ENCODE measurements at regions not wholly inside any gene's neighbourhood (a gene's known extent, or its start where the extent isn't known, plus 50 kb on each side); places are given as distances from the start of the nearest gene placed in this dataset.

DNA sequence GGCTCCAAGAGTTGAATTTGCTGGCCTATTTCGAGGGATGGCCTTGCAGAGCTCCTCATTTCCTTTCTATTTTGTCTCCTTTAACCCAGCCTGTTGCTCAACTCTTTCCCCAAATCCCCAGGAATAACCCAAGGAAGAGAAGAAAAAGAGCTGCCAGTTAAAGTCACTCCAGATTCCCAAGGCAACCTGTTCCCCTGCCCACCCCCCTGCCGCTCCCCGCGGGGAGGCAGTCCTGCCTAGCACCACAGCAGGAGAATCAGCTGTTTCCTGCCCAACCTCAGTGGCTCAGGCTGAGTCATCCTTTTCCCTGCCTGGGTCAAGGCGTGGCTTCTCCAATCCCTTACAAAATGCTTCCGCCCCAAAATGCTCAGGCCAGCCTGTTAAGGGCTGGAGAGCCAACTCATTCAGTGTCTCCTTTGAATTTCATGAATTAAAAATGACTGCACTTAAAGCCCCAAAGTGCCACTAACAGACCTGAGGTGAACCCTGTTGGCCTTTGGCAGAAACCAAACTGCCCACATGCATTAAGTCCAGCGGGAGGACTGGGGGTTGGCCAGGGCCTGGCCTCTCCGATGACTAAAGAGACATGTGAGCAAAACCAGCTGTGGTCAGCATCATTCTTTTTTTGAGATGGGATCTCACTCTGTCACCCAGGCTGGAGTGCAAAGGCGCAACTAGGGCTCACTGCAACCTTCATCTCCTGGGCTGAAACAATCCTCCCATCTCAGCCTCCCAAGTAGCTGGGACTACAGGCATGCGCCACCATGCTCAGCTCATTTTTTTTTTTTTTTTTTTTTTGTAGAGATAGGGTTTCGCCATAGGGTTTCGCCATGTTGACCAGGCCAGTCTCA is 83.2 kb upstream of the KIF5B start (continued):
- TF ChIP-seq, protein P1, sequence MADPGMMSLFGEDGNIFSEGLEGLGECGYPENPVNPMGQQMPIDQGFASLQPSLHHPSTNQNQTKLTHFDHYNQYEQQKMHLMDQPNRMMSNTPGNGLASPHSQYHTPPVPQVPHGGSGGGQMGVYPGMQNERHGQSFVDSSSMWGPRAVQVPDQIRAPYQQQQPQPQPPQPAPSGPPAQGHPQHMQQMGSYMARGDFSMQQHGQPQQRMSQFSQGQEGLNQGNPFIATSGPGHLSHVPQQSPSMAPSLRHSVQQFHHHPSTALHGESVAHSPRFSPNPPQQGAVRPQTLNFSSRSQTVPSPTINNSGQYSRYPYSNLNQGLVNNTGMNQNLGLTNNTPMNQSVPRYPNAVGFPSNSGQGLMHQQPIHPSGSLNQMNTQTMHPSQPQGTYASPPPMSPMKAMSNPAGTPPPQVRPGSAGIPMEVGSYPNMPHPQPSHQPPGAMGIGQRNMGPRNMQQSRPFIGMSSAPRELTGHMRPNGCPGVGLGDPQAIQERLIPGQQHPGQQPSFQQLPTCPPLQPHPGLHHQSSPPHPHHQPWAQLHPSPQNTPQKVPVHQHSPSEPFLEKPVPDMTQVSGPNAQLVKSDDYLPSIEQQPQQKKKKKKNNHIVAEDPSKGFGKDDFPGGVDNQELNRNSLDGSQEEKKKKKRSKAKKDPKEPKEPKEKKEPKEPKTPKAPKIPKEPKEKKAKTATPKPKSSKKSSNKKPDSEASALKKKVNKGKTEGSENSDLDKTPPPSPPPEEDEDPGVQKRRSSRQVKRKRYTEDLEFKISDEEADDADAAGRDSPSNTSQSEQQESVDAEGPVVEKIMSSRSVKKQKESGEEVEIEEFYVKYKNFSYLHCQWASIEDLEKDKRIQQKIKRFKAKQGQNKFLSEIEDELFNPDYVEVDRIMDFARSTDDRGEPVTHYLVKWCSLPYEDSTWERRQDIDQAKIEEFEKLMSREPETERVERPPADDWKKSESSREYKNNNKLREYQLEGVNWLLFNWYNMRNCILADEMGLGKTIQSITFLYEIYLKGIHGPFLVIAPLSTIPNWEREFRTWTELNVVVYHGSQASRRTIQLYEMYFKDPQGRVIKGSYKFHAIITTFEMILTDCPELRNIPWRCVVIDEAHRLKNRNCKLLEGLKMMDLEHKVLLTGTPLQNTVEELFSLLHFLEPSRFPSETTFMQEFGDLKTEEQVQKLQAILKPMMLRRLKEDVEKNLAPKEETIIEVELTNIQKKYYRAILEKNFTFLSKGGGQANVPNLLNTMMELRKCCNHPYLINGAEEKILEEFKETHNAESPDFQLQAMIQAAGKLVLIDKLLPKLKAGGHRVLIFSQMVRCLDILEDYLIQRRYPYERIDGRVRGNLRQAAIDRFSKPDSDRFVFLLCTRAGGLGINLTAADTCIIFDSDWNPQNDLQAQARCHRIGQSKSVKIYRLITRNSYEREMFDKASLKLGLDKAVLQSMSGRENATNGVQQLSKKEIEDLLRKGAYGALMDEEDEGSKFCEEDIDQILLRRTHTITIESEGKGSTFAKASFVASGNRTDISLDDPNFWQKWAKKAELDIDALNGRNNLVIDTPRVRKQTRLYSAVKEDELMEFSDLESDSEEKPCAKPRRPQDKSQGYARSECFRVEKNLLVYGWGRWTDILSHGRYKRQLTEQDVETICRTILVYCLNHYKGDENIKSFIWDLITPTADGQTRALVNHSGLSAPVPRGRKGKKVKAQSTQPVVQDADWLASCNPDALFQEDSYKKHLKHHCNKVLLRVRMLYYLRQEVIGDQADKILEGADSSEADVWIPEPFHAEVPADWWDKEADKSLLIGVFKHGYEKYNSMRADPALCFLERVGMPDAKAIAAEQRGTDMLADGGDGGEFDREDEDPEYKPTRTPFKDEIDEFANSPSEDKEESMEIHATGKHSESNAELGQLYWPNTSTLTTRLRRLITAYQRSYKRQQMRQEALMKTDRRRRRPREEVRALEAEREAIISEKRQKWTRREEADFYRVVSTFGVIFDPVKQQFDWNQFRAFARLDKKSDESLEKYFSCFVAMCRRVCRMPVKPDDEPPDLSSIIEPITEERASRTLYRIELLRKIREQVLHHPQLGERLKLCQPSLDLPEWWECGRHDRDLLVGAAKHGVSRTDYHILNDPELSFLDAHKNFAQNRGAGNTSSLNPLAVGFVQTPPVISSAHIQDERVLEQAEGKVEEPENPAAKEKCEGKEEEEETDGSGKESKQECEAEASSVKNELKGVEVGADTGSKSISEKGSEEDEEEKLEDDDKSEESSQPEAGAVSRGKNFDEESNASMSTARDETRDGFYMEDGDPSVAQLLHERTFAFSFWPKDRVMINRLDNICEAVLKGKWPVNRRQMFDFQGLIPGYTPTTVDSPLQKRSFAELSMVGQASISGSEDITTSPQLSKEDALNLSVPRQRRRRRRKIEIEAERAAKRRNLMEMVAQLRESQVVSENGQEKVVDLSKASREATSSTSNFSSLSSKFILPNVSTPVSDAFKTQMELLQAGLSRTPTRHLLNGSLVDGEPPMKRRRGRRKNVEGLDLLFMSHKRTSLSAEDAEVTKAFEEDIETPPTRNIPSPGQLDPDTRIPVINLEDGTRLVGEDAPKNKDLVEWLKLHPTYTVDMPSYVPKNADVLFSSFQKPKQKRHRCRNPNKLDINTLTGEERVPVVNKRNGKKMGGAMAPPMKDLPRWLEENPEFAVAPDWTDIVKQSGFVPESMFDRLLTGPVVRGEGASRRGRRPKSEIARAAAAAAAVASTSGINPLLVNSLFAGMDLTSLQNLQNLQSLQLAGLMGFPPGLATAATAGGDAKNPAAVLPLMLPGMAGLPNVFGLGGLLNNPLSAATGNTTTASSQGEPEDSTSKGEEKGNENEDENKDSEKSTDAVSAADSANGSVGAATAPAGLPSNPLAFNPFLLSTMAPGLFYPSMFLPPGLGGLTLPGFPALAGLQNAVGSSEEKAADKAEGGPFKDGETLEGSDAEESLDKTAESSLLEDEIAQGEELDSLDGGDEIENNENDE (IDR thresholded peaks at IDR 0.05; ENCODE audit: low read depth, low read length): no peak
- peak; percentile 13; the same call in 1 of the 2 replicates for TF ChIP-seq BHLHE40 (IDR thresholded peaks at IDR 0.05; ENCODE audit: low read length)
- peak; percentile 49; the same call in 1 of the 2 replicates for TF ChIP-seq DDX20 (tag; IDR thresholded peaks at IDR 0.05; ENCODE audit: low read depth)
- no peak for TF ChIP-seq KDM1A (IDR thresholded peaks at IDR 0.05)
- TF ChIP-seq ZNF707 (CRISPR knock-in tag; conservative IDR thresholded peaks at IDR 0.05): no peak

Measured in K562 (cell line).